H7 (cell line): ENCODE measurements at regions not wholly inside any gene's neighbourhood (a gene's known extent, or its start where the extent isn't known, plus 50 kb on each side); places are given as distances from the start of the nearest gene placed in this dataset.

Source experiments
- DNase-seq: peaks from one replicate; pipeline ENCODE4 v3.0.0; 2012
- H3K27me3 ChIP-seq: 2 replicates; pipeline ENCODE4 v1.6.0; 2011; ENCODE audit warnings: mild to moderate bottlenecking, low read length; ENCODE audit not compliant: control insufficient read depth, insufficient read depth
- H3K36me3 ChIP-seq: replicated peaks from 2 replicates; pipeline ENCODE4 v1.5.1; 2011; ENCODE audit warnings: low read length; ENCODE audit not compliant: control insufficient read depth, insufficient read depth
- H3K4me3 ChIP-seq: 2 replicates; pipeline ENCODE4 v1.5.1; 2011; ENCODE audit warnings: low read depth, mild to moderate bottlenecking, control low read depth, low read length, moderate library complexity; ENCODE audit not compliant: insufficient read depth

DNA sequence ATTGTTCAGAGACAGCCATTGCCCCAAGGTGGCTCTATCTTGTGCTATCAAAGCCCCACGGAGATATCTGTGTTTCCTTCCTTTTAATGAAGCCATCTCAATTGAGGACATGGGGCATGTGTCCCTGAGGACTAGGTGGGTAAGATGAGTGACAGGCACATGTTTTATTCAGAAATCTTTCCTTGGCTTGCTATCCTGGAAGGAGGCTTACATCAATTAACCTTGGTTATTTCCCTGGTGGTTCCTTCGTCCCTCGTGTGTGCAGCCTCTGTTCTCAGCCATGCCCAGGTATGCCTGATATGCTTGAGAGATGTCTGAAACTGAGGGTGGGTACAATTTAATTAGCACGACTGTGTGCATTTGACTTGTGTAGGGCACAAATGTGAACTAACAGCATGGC, 102.2 kb upstream of the TUT7 start:
- Histone ChIP-seq H3K4me3 (no peak overlapping the region), H3K27me3 (no peaks in the 10 kb centered on the region), H3K36me3 (no peaks in the 10 kb centered on the region)
- no peak for DNase-seq

- DNase-seq: no peak
- Histone ChIP-seq H3K4me3 (no peak overlapping the region), H3K27me3 (no peaks in the 10 kb centered on the region)
These were observed 100.7 kb upstream of the TUT7 start for GRCh38 chr9:86454701-86455615.

DNA sequence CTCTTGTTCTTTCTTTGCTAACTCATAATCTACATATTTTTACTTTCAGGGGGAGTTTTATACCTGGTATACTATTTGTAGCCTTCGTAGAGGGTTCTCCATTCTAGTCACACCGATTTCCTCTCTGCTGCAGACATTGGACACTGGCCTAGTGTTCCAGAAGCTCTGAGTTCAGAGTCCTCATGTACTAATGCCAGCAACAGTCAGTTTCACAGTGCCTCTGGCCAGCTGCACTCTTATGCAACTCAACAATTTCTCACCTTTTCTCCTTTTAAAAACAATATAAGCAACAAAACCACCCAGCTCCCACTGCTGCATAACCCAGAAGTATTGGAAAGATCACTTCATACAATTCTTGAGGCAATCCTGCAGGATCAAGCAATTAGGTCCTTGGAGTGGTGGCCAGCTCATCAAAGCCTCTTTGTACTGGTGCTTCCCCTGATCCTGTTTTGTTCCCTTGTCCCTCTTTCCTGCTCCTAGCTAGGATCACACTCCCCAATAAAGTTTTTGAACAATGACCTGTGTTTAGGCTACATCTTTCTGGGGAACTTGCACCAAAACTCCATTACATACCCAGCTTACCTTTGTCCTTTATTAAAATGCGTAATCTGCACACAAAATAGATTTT, 98.1 kb upstream of the TUT7 start:
- no peak for DNase-seq
- Histone ChIP-seq H3K27me3 (no peaks in the 10 kb centered on the region), H3K36me3 (no peaks in the 10 kb centered on the region), H3K4me3 (no peak overlapping the region)

More at GRCh38 chr9:86454701-86455615, 100.7 kb upstream of the TUT7 start:
- no peaks in the 10 kb centered on the region for H3K36me3 ChIP-seq

DNA sequence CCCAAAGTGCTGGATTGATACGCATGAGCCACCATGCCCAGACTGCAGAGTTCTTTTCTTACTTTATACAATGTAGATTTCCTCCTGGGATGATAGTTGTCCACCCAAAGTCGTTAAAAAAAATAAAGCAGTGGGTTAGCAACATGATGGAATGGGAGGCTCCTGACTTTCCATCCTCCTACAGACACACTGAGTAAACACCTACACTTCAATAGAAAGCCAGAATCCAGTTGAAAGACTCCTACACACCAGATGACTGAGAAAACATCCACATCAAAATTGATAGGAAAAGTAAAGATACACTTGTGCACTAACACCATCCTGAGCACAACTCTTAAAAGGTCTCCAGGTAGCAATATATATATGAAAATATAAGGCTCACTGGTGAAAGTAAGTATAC, 95.0 kb upstream of the TUT7 start:
- H3K36me3 ChIP-seq: no peaks in the 10 kb centered on the region
- no peak overlapping the region for H3K4me3 ChIP-seq
- DNase-seq: no peak
- H3K27me3 ChIP-seq: no peaks in the 10 kb centered on the region

DNA sequence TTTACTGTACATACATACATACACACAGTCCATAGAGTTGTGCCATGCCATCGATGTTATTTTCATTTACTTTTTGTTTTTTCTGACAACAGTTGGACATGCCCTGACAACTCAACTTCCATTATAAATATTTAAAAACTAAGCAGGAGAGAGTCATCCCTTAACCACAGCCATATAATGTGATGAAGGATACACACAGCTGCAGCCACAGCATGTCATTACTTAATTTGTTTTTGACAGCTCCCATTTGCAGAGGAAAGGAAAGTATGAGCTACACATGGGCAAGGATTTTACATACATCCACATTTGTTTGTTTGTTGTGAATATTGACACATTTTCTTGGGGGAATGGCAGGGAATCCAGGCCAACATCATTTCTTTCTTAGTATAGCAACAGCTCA, 91.5 kb upstream of the TUT7 start:
- H3K36me3 ChIP-seq: no peaks in the 10 kb centered on the region
- no peak for DNase-seq
- no peak overlapping the region for H3K4me3 ChIP-seq
- H3K27me3 ChIP-seq: no peaks in the 10 kb centered on the region; the same call in 1 of the 2 replicates

DNA sequence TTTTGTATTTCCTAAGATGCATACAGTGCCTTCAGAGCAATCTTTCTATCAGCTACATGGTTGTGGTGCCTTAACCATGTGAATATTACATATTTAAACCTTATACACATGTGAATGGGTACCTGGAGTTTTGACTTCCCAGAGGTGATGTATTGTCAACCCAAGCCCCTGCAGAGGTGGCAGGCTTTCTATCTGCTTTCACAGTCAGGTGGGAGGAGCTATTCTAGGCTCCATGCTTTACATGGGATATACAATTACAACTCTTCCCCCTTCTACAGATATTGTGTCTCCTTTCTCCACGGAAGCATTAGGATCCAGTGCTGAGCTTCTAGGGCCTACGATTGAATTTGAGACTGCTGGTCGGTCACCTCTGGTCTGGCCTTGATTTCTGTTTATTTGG, 89.8 kb upstream of the TUT7 start:
- Histone ChIP-seq H3K27me3 (no peaks in the 10 kb centered on the region; the same call in 1 of the 2 replicates), H3K36me3 (no peaks in the 10 kb centered on the region), H3K4me3 (no peak overlapping the region)
- peak; percentile 26 for DNase-seq

- DNase-seq: peak; percentile 32
- no peaks in the 10 kb centered on the region for H3K36me3 ChIP-seq
- no peaks in the 10 kb centered on the region for H3K27me3 ChIP-seq
- H3K4me3 ChIP-seq: peak overlapping the region; percentile 23; the same call in 1 of the 2 replicates
These were observed 80.0 kb upstream of the TUT7 start for GRCh38 chr9:86434039-86434726.

- DNase-seq: no peak
These were observed 70.2 kb upstream of the TUT7 start for GRCh38 chr9:86424251-86424891.

GRCh38 chr9:86413971-86414880, 60.0 kb upstream of the TUT7 start:
- H3K36me3 ChIP-seq: no peaks in the 10 kb centered on the region
- peak; percentile 29 for DNase-seq
- no peak overlapping the region for H3K4me3 ChIP-seq
- peaks cover 51% of the 10 kb centered on the region for H3K27me3 ChIP-seq

More at GRCh38 chr9:86424251-86424891, 70.2 kb upstream of the TUT7 start:
- Histone ChIP-seq H3K4me3 (no peak overlapping the region), H3K36me3 (no peaks in the 10 kb centered on the region), H3K27me3 (no peaks in the 10 kb centered on the region; the same call in 1 of the 2 replicates)

- peak; percentile 43 for DNase-seq
- Histone ChIP-seq H3K36me3 (no peaks in the 10 kb centered on the region), H3K4me3 (no peak overlapping the region), H3K27me3 (peaks cover 79% of the 10 kb centered on the region)
These were observed 56.1 kb upstream of the TUT7 start for GRCh38 chr9:86410281-86410680.

GRCh38 chr9:86408121-86408520, 53.9 kb upstream of the TUT7 start:
- H3K36me3 ChIP-seq: no peaks in the 10 kb centered on the region
- no peak for DNase-seq
- H3K27me3 ChIP-seq: peaks cover 79% of the 10 kb centered on the region
- H3K4me3 ChIP-seq: no peak overlapping the region

- no peak overlapping the region for H3K4me3 ChIP-seq
- DNase-seq: no peak
- no peaks in the 10 kb centered on the region for H3K36me3 ChIP-seq
- H3K27me3 ChIP-seq: peaks cover 70% of the 10 kb centered on the region
These were observed 52.8 kb upstream of the TUT7 start for GRCh38 chr9:86407022-86407421.

DNA sequence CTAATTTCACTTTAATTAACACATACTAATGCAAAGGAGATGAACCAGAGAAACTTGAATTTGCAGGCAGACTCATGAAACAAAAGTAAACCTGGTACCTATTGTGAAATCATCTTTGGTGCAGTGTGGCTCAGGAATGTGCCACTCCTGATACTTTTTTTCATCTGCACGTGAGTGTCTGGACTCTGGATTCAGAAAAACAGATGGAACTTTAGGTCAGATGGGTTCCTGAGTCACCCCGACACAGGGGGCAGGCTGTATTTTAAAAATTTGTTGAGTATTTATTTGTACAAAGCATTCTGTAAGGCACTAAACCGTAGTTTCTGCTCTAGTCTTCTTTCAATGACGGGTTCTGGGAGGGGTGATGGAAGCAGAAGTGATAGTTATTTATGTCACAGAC, 52.2 kb upstream of the TUT7 start:
- Histone ChIP-seq H3K36me3 (no peaks in the 10 kb centered on the region), H3K4me3 (no peak overlapping the region), H3K27me3 (peaks cover 63% of the 10 kb centered on the region)
- no peak for DNase-seq
